GM04504 (cell line): ENCODE measurements at regions not wholly inside any gene's neighbourhood (a gene's known extent, or its start where the extent isn't known, plus 50 kb on each side); places are given as distances from the start of the nearest gene placed in this dataset.
"Not testable (repeated sequence)": the region's sequence is repeated elsewhere in the genome, so short reads cannot be mapped to it uniquely, and the experiment has no call there.

Experiments
- DNase-seq: peaks from one replicate; pipeline ENCODE4 v3.0.0-alpha.2; 2012; ENCODE audit warnings: low read depth

DNA sequence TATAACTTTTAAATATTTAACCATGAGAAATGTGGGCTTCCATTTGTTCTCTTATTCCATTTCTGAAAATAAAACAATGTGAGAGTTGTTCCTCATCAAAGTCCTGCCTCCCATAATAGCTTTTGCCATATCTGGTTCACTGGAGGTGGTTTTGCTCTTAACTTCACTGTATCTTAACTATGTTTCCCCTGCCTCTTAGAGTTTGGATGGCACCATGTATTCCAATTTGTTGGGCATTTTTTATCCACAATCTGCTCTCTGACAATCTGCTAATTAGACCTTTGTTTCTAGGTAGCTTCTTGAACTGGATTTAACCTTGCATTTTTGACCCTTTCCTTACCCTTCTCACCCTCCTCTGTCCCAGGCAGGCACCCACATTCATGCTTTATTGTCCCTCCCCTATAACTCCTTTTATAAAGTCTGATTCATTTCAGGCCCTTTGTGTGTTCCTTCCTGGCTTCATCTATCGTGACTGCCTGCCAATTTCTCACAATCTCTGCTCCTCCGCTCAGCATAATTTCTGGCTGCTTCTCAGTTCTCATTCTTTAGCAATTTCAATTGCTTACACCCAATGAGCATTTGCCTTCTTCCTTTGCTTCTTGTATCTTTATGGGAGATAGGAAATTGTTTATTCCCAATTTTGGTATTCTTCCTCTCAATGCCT lies 144.2 kb upstream of the ARHGEF26 start:
- peak; percentile 4 for DNase-seq

DNA sequence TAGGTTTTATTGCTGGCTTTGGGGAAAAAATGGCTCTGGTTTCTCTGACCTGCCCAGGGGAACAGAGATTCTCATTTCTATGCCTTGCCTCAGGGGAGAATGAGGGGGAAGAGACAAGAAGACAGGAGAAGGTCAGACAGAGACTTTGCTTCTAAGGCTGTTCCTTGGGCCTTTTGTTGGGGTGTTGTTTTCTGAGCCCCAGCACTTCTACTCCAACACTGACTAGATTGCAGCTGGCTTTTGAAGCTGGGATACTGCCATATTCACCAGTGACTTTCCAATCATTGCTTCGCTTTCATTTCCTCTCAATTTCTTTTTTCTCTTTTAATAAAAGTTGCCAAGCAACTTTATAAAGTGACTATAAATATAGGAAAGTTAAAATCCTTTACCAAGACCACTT lies 143.2 kb upstream of the ARHGEF26 start:
- no peak for DNase-seq

DNA sequence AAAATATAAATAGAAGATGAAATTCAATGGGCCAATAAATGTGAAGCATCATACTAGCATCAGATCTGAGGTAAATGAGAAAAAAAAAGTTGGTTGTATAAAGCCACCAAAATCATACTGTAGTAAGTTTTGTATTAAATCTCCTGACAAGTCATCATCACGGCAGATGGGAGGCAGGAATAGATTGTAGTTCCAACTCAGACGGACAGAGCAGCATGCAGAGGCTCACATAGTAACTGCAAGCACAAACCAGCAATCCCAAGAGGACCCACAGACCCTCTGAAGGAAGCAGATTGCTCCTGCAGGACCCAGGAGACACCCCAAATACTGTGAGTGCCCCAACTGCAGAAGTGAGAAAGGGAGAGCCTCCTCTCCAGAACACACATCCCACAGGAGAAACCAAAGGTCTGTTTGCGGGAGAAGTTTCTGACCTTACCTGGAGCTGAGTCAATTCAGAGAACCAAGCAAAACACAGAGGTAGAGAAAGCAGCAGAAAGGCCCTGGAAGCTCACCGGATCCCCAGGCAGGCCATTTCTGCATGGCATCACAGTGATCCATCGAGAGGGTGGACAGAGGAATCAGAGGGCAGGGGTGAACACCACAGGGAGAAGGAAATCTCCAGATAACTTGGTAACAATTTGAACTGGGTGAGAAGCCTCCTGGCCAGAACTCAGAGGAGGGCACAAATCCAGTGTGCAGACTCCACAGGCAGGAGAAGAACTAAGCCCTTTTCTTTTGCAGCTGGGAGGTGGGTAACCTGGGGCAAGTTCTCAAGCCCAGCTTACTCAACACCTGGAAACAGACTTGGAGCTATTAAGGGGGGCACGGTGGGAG lies 141.6 kb upstream of the ARHGEF26 start:
- DNase-seq = no peak

- no peak for DNase-seq
Observed at GRCh38 chr3:153980252-153980590, 141.0 kb upstream of the ARHGEF26 start.

DNA sequence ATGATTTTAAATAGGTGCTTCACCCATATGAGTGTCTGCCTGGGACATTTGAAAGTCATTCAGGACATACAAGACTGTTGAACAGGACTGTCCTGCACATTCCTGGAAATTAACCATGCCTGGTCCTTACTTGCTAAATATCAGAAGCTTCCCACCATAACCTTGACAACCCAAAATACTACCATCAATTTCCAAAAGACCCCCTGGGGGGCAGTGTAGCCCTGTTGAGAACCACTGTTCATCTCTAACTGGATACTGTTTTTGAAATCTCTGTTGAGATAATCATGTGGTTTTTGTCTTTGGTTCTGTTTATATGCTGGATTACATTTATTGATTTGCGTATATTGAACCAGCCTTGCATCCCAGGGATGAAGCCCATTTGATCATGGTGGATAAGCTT lies 123.8 kb upstream of the ARHGEF26 start:
- DNase-seq = not testable (repeated sequence)

- DNase-seq = no peak
Observed at GRCh38 chr3:154003649-154004048, 117.5 kb upstream of the ARHGEF26 start.

DNA sequence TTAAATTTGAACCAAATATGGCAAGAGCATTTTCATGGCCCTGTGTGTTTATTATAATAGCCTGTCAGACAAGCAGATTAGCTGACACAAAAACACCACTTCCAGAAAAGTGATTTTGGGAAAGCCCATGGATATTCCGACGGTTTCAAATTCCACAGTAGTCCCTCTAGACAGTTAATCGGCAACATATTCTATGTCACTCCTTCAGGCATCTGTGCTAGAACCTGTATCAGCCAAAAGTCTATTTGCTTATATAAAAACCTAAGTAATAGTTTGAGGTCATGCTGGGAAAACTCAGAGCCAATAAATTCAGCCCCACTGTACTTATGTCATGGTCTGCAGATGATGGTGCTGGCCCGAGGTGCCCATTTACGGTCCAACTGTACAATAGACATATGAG lies 110.2 kb upstream of the ARHGEF26 start:
- DNase-seq = no peak

- no peak for DNase-seq
Observed at GRCh38 chr3:154013736-154014135, 107.5 kb upstream of the ARHGEF26 start.

GRCh38 chr3:154015307-154015706 lies 105.9 kb upstream of the ARHGEF26 start:
- DNase-seq = no peak

- DNase-seq = no peak
Observed at GRCh38 chr3:154018100-154018696, 103.0 kb upstream of the ARHGEF26 start.

DNA sequence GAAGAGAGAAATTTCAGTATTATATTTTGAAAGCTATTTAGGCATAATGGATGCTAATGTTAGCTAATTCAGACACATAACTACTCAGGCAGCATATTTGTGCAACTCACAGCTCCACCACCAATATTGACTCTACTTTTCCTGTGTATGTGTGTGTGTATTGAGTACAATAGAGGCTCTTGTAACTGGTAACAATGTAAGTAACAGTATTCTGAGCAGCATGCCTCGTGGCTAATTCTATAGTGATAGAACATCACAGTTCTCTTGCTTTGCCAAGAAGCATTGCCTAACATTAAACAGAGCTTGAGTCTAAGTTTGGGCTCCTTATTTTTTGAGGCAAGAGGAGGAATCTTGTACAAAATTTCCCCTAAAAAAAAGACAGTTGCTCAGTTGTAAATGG lies 98.6 kb upstream of the ARHGEF26 start:
- no peak for DNase-seq

DNA sequence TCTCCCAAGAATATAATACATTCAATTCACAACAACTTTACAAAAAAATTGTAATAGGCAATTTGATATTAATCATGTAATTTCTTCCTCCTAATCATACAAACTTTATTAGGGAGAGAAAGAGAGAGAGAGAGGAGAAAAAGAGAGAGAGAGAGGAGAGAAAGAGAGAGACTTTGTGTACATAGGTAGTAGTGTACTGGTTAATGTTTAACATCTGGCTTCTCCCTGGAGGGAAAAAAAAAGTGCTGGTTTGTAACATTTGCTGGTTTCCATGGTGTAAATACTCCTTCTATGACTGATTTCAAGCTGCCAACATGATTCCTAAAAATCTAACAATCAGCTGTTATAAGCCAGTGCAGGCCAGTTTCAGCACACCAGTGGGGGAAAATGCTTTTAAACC lies 98.0 kb upstream of the ARHGEF26 start:
- DNase-seq = no peak

- DNase-seq = no peak
Observed at GRCh38 chr3:154025007-154025406, 96.2 kb upstream of the ARHGEF26 start.

- DNase-seq = no peak
Observed at GRCh38 chr3:154029926-154030325, 91.3 kb upstream of the ARHGEF26 start.

DNA sequence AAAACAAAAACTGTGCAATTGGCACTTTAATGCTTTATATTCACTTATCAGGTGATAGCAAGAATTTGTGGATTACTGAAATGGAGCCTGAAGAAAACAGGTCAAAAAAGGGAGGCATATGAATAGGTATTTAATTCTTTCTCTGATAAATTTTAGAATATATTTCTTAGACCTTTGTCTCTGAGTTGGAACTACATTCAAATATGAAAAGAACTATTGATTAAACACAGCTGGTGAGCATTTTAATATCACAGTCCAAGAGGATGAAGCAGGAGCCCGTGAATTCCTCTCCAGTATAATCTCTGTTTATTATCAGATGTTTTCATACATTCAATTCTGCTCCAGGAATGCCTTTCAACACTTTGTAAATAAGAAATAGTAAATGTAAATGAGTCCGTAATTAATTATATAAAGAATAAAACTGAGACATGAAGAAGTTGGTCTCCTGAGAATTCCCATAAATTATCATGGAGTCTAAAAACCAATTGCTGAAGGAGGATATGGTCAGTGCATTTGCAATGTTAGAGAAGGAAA lies 86.3 kb upstream of the ARHGEF26 start:
- no peak for DNase-seq

GRCh38 chr3:154040283-154040682 lies 80.9 kb upstream of the ARHGEF26 start:
- no peak for DNase-seq

DNA sequence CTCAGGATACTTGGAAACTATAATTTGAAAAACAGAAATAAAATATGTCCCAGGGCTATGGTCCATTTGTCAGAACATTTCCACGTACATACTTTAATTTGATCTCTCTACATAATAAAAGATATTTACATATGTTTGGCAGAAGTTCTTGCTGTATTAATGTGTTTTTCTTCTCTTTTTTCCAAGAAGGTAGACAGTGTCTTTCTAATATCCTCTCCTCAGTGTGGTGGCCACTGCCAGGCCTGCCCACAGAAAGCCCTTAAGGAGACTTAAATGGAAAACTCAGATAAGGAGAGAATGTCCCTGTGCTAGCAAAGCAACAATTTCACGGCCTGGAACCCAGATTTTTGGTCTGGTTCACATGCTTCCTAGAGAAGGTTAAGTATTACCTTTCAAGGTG lies 76.5 kb upstream of the ARHGEF26 start:
- DNase-seq = no peak

- DNase-seq = no peak
Observed at GRCh38 chr3:154050216-154050615, 71.0 kb upstream of the ARHGEF26 start.

GRCh38 chr3:154050766-154051165 lies 70.4 kb upstream of the ARHGEF26 start:
- DNase-seq = no peak

GRCh38 chr3:154059833-154060232 lies 61.4 kb upstream of the ARHGEF26 start:
- DNase-seq = no peak

GRCh38 chr3:154060238-154061000 lies 60.8 kb upstream of the ARHGEF26 start:
- peak; percentile 26 for DNase-seq

GRCh38 chr3:154061001-154061370 lies 60.2 kb upstream of the ARHGEF26 start:
- DNase-seq = no peak
